Ishikawa (cell line): ENCODE measurements at regions not wholly inside any gene's neighbourhood (a gene's known extent, or its start where the extent isn't known, plus 50 kb on each side); places are given as distances from the start of the nearest gene placed in this dataset.

Experiments used
- CEBPB ChIP-seq: IDR thresholded peaks from 2 replicates; pipeline ENCODE4 v1.6.1; 2012
- EGR1 ChIP-seq: IDR thresholded peaks from 2 replicates; pipeline ENCODE4 v1.6.1; 2012
- EP300 ChIP-seq: IDR thresholded peaks from 2 replicates; pipeline ENCODE4 v1.6.1; 2012; ENCODE audit warnings: borderline replicate concordance
- FOXM1 ChIP-seq: IDR thresholded peaks from 2 replicates; pipeline ENCODE4 v1.6.1; 2012; ENCODE audit warnings: low read depth, borderline replicate concordance
- MAX ChIP-seq: IDR thresholded peaks from 2 replicates; pipeline ENCODE4 v1.6.1; 2012
- NFIC ChIP-seq: IDR thresholded peaks from 2 replicates; pipeline ENCODE4 v1.6.1; 2012
- RAD21 ChIP-seq: IDR thresholded peaks from 2 replicates; pipeline ENCODE4 v1.6.1; 2012; ENCODE audit warnings: low read depth
- REST ChIP-seq: IDR thresholded peaks from 2 replicates; pipeline ENCODE4 v1.6.1; 2012; ENCODE audit warnings: low read depth, mild to moderate bottlenecking
- TAF1 ChIP-seq: IDR thresholded peaks from 2 replicates; pipeline ENCODE4 v1.6.1; 2012; ENCODE audit warnings: low read depth, mild to moderate bottlenecking
- TCF12 ChIP-seq: IDR thresholded peaks from 2 replicates; pipeline ENCODE4 v1.6.1; 2012; ENCODE audit warnings: low read depth
- TEAD4 ChIP-seq: IDR thresholded peaks from 2 replicates; pipeline ENCODE4 v1.6.1; 2012
- YY1 ChIP-seq: IDR thresholded peaks from 2 replicates; pipeline ENCODE4 v1.6.1; 2012; ENCODE audit warnings: low read depth
- ZBTB7A ChIP-seq: IDR thresholded peaks from 2 replicates; pipeline ENCODE4 v1.6.1; 2012; ENCODE audit warnings: low read depth

- TF ChIP-seq YY1 (no peak), MAX (no peak), CEBPB (no peak), REST (no peak), NFIC (no peak), FOXM1 (no peak), ZBTB7A (no peak), TCF12 (no peak), EP300 (no peak), TEAD4 (no peak), EGR1 (no peak), RAD21 (no peak), TAF1 (no peak)
Observed at GRCh38 chr3:187836823-187837770, 91.8 kb upstream of the BCL6 start.
